Stimulated activated CD4-positive, alpha-beta T cell treated with anti-CD3 and anti-CD28 coated beads, Interleukin-15, amount 100 ng/mL, for 24 hours (primary cell): ENCODE measurements at regions not wholly inside any gene's neighbourhood (a gene's known extent, or its start where the extent isn't known, plus 50 kb on each side); places are given as distances from the start of the nearest gene placed in this dataset.

ENCODE experiments used
- DNase-seq: peaks from one replicate; pipeline ENCODE4 v3.0.0-alpha.2; 2020

- DNase-seq, result no peak
Measured at GRCh38 chr12:65630555-65630954, 193.7 kb upstream of the HMGA2 start.

GRCh38 chr12:65631621-65632111 is 192.6 kb upstream of the HMGA2 start:
- no peak for DNase-seq

- no peak for DNase-seq
Measured at GRCh38 chr12:65632131-65632855, 192.0 kb upstream of the HMGA2 start.

- DNase-seq, result no peak
Measured at GRCh38 chr12:65634061-65634460, 190.2 kb upstream of the HMGA2 start.

- DNase-seq, result no peak
Measured at GRCh38 chr12:65634626-65635331, 189.5 kb upstream of the HMGA2 start.

- no peak for DNase-seq
Measured at GRCh38 chr12:65636436-65636835, 187.8 kb upstream of the HMGA2 start.

- no peak for DNase-seq
Measured at GRCh38 chr12:65637150-65637549, 187.1 kb upstream of the HMGA2 start.

GRCh38 chr12:65637774-65638173 is 186.5 kb upstream of the HMGA2 start:
- no peak for DNase-seq

- no peak for DNase-seq
Measured at GRCh38 chr12:65638324-65638723, 186.0 kb upstream of the HMGA2 start.

GRCh38 chr12:65640489-65640901 is 183.8 kb upstream of the HMGA2 start:
- DNase-seq, result no peak

- DNase-seq, result no peak
Measured at GRCh38 chr12:65642061-65642661, 182.1 kb upstream of the HMGA2 start.

- no peak for DNase-seq
Measured at GRCh38 chr12:65643171-65643570, 181.1 kb upstream of the HMGA2 start.

- no peak for DNase-seq
Measured at GRCh38 chr12:65643595-65644386, 180.5 kb upstream of the HMGA2 start.

- no peak for DNase-seq
Measured at GRCh38 chr12:65646127-65646643, 178.1 kb upstream of the HMGA2 start.

- no peak for DNase-seq
Measured at GRCh38 chr12:65647074-65647473, 177.2 kb upstream of the HMGA2 start.

GRCh38 chr12:65648461-65648860 is 175.8 kb upstream of the HMGA2 start:
- no peak for DNase-seq

GRCh38 chr12:65649126-65649525 is 175.2 kb upstream of the HMGA2 start:
- no peak for DNase-seq

- no peak for DNase-seq
Measured at GRCh38 chr12:65651060-65651459, 173.2 kb upstream of the HMGA2 start.

GRCh38 chr12:65653321-65653720 is 171.0 kb upstream of the HMGA2 start:
- DNase-seq, result no peak

- no peak for DNase-seq
Measured at GRCh38 chr12:65653946-65654629, 170.2 kb upstream of the HMGA2 start.

GRCh38 chr12:65655074-65655493 is 169.2 kb upstream of the HMGA2 start:
- DNase-seq, result no peak
